ENCODE measurements at regions not wholly inside any gene's neighbourhood (a gene's known extent, or its start where the extent isn't known, plus 50 kb on each side); places are given as distances from the start of the nearest gene placed in this dataset.

GRCh38 chr7:133196856-133197612 is 55.8 kb upstream of the EXOC4 start:
- in situ Hi-C loops (cut with MboI): no loop called here
- Histone ChIP-seq H3K36me3 (ENCODE audit: control insufficient read depth, insufficient read depth, low read length) (no peaks in the 10 kb centered on the region), H3K9ac (ENCODE audit: insufficient read depth in 1 of 2, low read depth in 2 of 2, low read length in 2 of 2) (no peak overlapping the region), H3K4me2 (ENCODE audit: insufficient read depth, low read length) (no peak overlapping the region), H3K9me1 (ENCODE audit: control insufficient read depth, insufficient read depth, low read length) (no peaks in the 10 kb centered on the region), H3K79me2 (ENCODE audit: control insufficient read depth, insufficient read depth, low read length) (no peaks in the 10 kb centered on the region), H3K27ac (ENCODE audit: extremely low read depth, low read depth, low read length) (no peak overlapping the region), H2AFZ (ENCODE audit: low read depth, low read length) (no peak overlapping the region), H3K27me3 (ENCODE audit: control insufficient read depth in 2 of 2, insufficient read depth in 2 of 2, low read length in 2 of 2) (peaks cover 26 to 53% of the 10 kb centered on the region in 2 experiments), H3K4me1 (replicated peaks in 1 of 2; ENCODE audit: control insufficient read depth in 2 of 2, insufficient read depth in 2 of 2, low read length in 2 of 2) (0 out of 5 replicates have a peak, but pooled peaks cover 0 to 6% of the 10 kb centered on the region in 2 experiments), H3K4me3 (no peak overlapping the region), H3K9me3 (replicated peaks; ENCODE audit: control insufficient read depth, insufficient read depth, low read depth, low read length) (no peaks in the 10 kb centered on the region), H4K20me1 (replicated peaks; ENCODE audit: control insufficient read depth, insufficient read depth, low read length) (no peaks in the 10 kb centered on the region)
- intact Hi-C loops (cut with micrococcal nuclease): no loop called here
- WGBS (ENCODE audit: insufficient coverage, low coverage, missing lambda C conversion rate): 3% methylated on average over 15 of the region's 15 CpGs
- CTCF ChIA-PET (ENCODE audit: low intra/inter-chr PET ratio): no interaction called here
- FAIRE-seq (no peak), ATAC-seq (0 out of 3 replicates have a peak, but pooled peaks have one; percentile 26), DNase-seq (ENCODE audit: extremely low read depth in 1 of 4, low spot score in 3 of 4) (no peak)
- BruUV-seq (replicated peaks): no TSS peak
- POLR2A ChIA-PET: no interaction called here
- TF ChIP-seq ZNF57 (CRISPR knock-in tag; IDR thresholded peaks at IDR 0.05): no peak

- DNase-seq (ENCODE audit: extremely low read depth in 1 of 4, low spot score in 3 of 4) (no peak), FAIRE-seq (no peak), ATAC-seq (no peak)
- Histone ChIP-seq H4K20me1 (replicated peaks; ENCODE audit: control insufficient read depth, insufficient read depth, low read length) (no peaks in the 10 kb centered on the region), H3K27me3 (ENCODE audit: control insufficient read depth in 2 of 2, insufficient read depth in 2 of 2, low read length in 2 of 2) (peaks cover 25 to 48% of the 10 kb centered on the region in 2 experiments), H3K79me2 (ENCODE audit: control insufficient read depth, insufficient read depth, low read length) (no peaks in the 10 kb centered on the region), H3K4me2 (ENCODE audit: insufficient read depth, low read length) (no peak overlapping the region), H3K9me3 (replicated peaks; ENCODE audit: control insufficient read depth, insufficient read depth, low read depth, low read length) (no peaks in the 10 kb centered on the region), H3K27ac (ENCODE audit: extremely low read depth, low read depth, low read length) (no peak overlapping the region), H3K9ac (ENCODE audit: insufficient read depth in 1 of 2, low read depth in 2 of 2, low read length in 2 of 2) (no peak overlapping the region), H3K4me3 (no peak overlapping the region), H3K4me1 (replicated peaks in 1 of 2; ENCODE audit: control insufficient read depth in 2 of 2, insufficient read depth in 2 of 2, low read length in 2 of 2) (0 out of 5 replicates have a peak, but pooled peaks cover 0 to 6% of the 10 kb centered on the region in 2 experiments), H2AFZ (ENCODE audit: low read depth, low read length) (no peak overlapping the region), H3K9me1 (ENCODE audit: control insufficient read depth, insufficient read depth, low read length) (no peaks in the 10 kb centered on the region), H3K36me3 (ENCODE audit: control insufficient read depth, insufficient read depth, low read length) (no peaks in the 10 kb centered on the region)
- ChIA-PET POLR2A (interaction anchor here (1.1 kb wide), 1 partner anchor 23 kb away, joined by 3 read pairs; no protein-coding TSS in a partner anchor), CTCF (ENCODE audit: low intra/inter-chr PET ratio) (no interaction called here)
- WGBS (ENCODE audit: insufficient coverage, low coverage, missing lambda C conversion rate): 1% methylated on average over 4 of the region's 4 CpGs
- BruUV-seq (replicated peaks): no TSS peak
- TF ChIP-seq CBFB (CRISPR knock-in tag; IDR thresholded peaks at IDR 0.05): no peak
- TF ChIP-seq ZNF696 (CRISPR knock-in tag; conservative IDR thresholded peaks at IDR 0.05): no peak
- no peak for TF ChIP-seq RNF2 (IDR thresholded peaks at IDR 0.05)
- TF ChIP-seq NELFE (IDR thresholded peaks at IDR 0.05; ENCODE audit: insufficient read depth, insufficient read length): no peak
- TF ChIP-seq SRSF7 (optimal IDR thresholded peaks at IDR 0.05; ENCODE audit: low read depth, low read length): no peak
- TF ChIP-seq, protein P1, sequence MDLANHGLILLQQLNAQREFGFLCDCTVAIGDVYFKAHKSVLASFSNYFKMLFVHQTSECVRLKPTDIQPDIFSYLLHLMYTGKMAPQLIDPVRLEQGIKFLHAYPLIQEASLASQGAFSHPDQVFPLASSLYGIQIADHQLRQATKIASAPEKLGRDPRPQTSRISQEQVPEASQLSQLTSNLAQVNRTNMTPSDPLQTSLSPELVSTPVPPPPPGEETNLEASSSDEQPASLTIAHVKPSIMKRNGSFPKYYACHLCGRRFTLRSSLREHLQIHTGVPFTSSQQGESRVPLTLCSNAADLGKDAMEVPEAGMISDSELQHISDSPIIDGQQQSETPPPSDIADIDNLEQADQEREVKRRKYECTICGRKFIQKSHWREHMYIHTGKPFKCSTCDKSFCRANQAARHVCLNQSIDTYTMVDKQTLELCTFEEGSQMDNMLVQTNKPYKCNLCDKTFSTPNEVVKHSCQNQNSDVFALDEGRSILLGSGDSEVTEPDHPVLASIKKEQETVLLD (IDR thresholded peaks at IDR 0.05): no peak
- intact Hi-C loops (cut with micrococcal nuclease): no loop called here
- in situ Hi-C loops (cut with MboI): no loop called here
These were observed 54.8 kb upstream of the EXOC4 start for GRCh38 chr7:133197972-133198544.
